HCT116 (cell line): ENCODE measurements at regions not wholly inside any gene's neighbourhood (a gene's known extent, or its start where the extent isn't known, plus 50 kb on each side); places are given as distances from the start of the nearest gene placed in this dataset.

Experiments used
- POLR2A ChIP-seq: IDR thresholded peaks from 2 replicates; pipeline ENCODE4 v1.7.0; 2011; ENCODE audit warnings: borderline replicate concordance; ENCODE audit not compliant: insufficient read depth, insufficient read length; ENCODE audit errors: extremely low read depth
- SP1 ChIP-seq: IDR thresholded peaks from 2 replicates; pipeline ENCODE4 v1.6.1; 2012; ENCODE audit warnings: low read depth
- SRF ChIP-seq: IDR thresholded peaks from 2 replicates; pipeline ENCODE4 v1.6.1; 2012; ENCODE audit warnings: low read depth

DNA sequence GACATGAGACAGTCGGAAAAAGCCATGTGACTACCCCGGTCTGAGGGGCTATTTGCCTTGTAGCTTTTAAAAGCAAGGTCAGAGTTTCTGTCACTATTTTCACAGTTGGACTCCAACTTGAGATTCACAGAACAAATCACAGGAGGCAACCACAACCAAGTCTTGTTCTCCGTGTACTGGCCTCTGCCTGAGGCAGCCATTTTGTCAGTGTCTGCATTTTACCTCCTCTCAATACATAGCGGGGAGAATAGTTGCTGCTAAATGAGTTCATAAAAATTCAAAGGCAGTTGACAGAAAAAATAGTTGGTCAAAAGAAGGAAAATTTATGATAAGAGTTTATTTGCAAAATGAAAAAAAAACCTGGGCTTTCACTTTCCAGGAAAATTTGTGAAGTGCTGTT lies 501.4 kb downstream of the CCDC85A start:
- no peak for TF ChIP-seq SP1
- TF ChIP-seq POLR2A, result no peak
- TF ChIP-seq SRF, result no peak
